ENCODE measurements at regions not wholly inside any gene's neighbourhood (a gene's known extent, or its start where the extent isn't known, plus 50 kb on each side); places are given as distances from the start of the nearest gene placed in this dataset.

DNA sequence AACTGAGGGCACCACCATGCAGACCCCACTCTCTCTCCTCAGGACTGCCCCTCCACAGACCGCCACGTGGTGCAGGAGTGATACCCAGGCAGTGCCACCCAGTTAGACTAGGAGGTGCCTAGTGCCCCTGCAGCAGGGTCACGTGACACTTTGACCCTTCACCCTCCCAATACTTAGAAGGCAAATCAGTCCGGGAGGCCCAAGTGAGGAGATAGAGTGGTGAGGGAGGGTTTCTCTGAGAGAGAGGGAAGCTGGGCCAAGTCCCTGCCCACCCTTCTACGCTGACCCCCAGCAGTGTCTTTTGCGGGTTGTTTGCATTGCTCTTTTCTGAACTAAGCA, 84.6 kb downstream of the BUD13 start:
- no peak for TF ChIP-seq POLR2A (IDR thresholded peaks at IDR 0.05)
- TF ChIP-seq, protein P1, sequence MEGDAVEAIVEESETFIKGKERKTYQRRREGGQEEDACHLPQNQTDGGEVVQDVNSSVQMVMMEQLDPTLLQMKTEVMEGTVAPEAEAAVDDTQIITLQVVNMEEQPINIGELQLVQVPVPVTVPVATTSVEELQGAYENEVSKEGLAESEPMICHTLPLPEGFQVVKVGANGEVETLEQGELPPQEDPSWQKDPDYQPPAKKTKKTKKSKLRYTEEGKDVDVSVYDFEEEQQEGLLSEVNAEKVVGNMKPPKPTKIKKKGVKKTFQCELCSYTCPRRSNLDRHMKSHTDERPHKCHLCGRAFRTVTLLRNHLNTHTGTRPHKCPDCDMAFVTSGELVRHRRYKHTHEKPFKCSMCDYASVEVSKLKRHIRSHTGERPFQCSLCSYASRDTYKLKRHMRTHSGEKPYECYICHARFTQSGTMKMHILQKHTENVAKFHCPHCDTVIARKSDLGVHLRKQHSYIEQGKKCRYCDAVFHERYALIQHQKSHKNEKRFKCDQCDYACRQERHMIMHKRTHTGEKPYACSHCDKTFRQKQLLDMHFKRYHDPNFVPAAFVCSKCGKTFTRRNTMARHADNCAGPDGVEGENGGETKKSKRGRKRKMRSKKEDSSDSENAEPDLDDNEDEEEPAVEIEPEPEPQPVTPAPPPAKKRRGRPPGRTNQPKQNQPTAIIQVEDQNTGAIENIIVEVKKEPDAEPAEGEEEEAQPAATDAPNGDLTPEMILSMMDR (IDR thresholded peaks at IDR 0.05): no peak
- 73 to 76% methylated on average over 5 to 6 of the region's 6 CpGs for WGBS, 2 donors
- no peaks in the 10 kb centered on the region for H3K27me3 ChIP-seq
- no peak overlapping the region for H3K27ac ChIP-seq
- ATAC-seq (no peak), DNase-seq (no peak)
- H3K36me3 ChIP-seq (replicated peaks in 1 of 2; ENCODE audit: insufficient read depth in 1 of 2, low read depth in 2 of 2): no peaks in the 10 kb centered on the region
- no peaks in the 10 kb centered on the region for H3K9me3 ChIP-seq
- intact Hi-C loops (cut with DNase I): no loop called here
- H3K4me1 ChIP-seq: peaks cover 19% of the 10 kb centered on the region
- no peak overlapping the region for H3K4me3 ChIP-seq

DNA sequence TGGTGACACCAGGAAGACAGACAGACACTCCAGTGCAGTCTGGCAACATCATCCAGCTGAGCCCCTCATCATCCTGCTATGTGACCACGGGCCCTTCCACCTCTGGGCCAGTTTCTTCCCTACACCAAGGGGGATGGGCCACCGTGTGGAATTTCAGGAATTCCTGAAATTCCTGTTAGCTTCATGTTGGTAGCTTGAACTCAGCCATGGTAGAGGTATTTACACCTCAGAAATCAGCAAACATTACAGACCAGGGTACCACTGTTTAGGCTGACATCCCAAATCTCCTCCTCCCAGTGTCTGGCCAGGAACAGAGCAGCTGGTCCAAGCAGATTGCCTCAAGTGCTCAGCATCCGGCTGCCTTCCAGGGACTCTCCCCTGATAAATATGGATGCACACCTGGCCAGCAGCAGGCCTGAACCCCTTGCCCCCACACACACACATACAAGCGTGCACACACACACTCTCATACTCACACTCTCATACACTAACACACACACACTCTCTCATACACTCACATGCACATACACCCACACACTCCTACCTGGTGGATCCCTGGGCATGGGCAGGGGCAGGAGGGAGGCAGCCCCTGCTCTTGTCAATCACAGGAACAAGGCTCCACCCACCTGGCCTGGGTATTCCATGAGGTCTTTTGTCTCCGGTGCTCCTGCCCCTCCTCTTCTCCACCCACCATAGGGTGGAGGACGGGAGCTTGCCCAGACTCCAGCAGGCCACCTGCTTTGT, 85.2 kb downstream of the BUD13 start:
- DNase-seq (no peak), ATAC-seq (no peak)
- no peaks in the 10 kb centered on the region for H3K36me3 ChIP-seq (replicated peaks in 1 of 2; ENCODE audit: insufficient read depth in 1 of 2, low read depth in 2 of 2)
- intact Hi-C loops (cut with DNase I): no loop called here
- no peaks in the 10 kb centered on the region for H3K27me3 ChIP-seq
- no peak for TF ChIP-seq POLR2A (IDR thresholded peaks at IDR 0.05)
- TF ChIP-seq, protein P1 (IDR thresholded peaks at IDR 0.05): no peak
- peaks cover 14% of the 10 kb centered on the region for H3K4me1 ChIP-seq
- no peaks in the 10 kb centered on the region for H3K9me3 ChIP-seq
- H3K4me3 ChIP-seq: no peak overlapping the region
- WGBS, 2 donors: 37 to 50% methylated on average over 6 of the region's 6 CpGs
- H3K27ac ChIP-seq: no peak overlapping the region

DNA sequence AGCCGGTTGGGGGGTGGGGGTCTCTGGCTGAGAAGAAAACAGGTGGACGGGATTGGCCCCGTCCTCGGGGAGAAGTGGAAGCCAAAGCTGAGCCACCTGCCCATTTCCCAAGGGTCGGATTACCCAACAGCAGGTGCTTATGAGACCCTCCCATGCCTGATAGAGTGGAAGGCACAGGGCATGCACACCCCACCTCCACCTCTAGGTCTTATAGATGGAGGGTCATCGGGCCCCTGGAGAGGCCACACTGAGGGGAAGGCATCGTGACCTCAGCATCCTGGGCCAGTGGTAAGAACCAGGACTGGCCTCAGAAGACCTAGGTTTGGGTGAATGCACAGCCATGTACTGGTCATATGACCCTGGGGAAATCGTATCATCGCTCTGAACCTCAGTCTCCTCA, 85.9 kb downstream of the BUD13 start:
- H3K27ac ChIP-seq: no peak overlapping the region
- WGBS, 2 donors: 46 to 50% methylated on average over 7 to 9 of the region's 9 CpGs
- no peaks in the 10 kb centered on the region for H3K36me3 ChIP-seq (replicated peaks in 1 of 2; ENCODE audit: insufficient read depth in 1 of 2, low read depth in 2 of 2)
- peaks cover 6% of the 10 kb centered on the region for H3K4me1 ChIP-seq
- ATAC-seq (no peak), DNase-seq (no peak)
- intact Hi-C loops (cut with DNase I): no loop called here
- H3K4me3 ChIP-seq: no peak overlapping the region
- no peaks in the 10 kb centered on the region for H3K9me3 ChIP-seq
- no peaks in the 10 kb centered on the region for H3K27me3 ChIP-seq
- TF ChIP-seq, protein P1 (IDR thresholded peaks at IDR 0.05): no peak
- TF ChIP-seq POLR2A (IDR thresholded peaks at IDR 0.05): no peak

DNA sequence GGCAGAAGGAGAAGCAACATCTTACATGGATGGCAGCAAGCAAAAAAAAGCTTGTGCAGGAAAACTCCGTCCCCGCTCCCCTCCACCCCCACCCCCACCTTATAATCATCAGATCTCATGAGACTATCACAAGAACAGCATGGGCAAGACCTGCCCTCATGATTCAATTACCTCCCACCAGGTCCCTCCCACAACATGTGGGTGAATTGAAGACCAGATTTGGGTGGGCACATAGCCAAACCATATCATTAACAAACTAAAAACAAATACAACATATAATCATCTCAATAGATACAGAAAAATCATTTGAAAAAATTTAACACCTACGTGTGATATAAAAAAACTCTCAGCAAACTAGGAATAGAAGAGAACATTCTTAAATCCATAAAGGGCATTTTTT, 88.8 kb downstream of the BUD13 start:
- Histone ChIP-seq H3K9me3 (no peaks in the 10 kb centered on the region), H3K4me1 (no peaks in the 10 kb centered on the region), H3K27me3 (no peaks in the 10 kb centered on the region), H3K4me3 (no peak overlapping the region), H3K36me3 (replicated peaks in 1 of 2; ENCODE audit: insufficient read depth in 1 of 2, low read depth in 2 of 2) (no peaks in the 10 kb centered on the region), H3K27ac (no peak overlapping the region)
- DNase-seq (no peak), ATAC-seq (no peak)
- intact Hi-C loops (cut with DNase I): no loop called here
- 63 to 71% methylated on average over 3 of the region's 3 CpGs for WGBS, 2 donors
- TF ChIP-seq, protein P1 (IDR thresholded peaks at IDR 0.05): no peak
- no peak for TF ChIP-seq POLR2A (IDR thresholded peaks at IDR 0.05)
